ENCODE measurements at regions not wholly inside any gene's neighbourhood (a gene's known extent, or its start where the extent isn't known, plus 50 kb on each side); places are given as distances from the start of the nearest gene placed in this dataset.

GRCh38 chr17:74024871-74025531 is 178.5 kb upstream of the RPL38 start:
- H3K9me3 ChIP-seq (ENCODE audit: control insufficient read depth, low read length): no peaks in the 10 kb centered on the region
- H3K4me3 ChIP-seq (ENCODE audit: low read length): no peak overlapping the region
- no peak for DNase-seq (ENCODE audit: low read depth)
- no peaks in the 10 kb centered on the region for H3K4me1 ChIP-seq (ENCODE audit: control insufficient read depth, insufficient read depth, low read length)
- no peak overlapping the region for H3K9ac ChIP-seq (ENCODE audit: low read length)
- H3K36me3 ChIP-seq (ENCODE audit: control insufficient read depth, insufficient read depth, low read length, severe bottlenecking): no peaks in the 10 kb centered on the region
- peaks cover 43% of the 10 kb centered on the region for H3K27me3 ChIP-seq (replicated peaks; ENCODE audit: control insufficient read depth, insufficient read depth, low read length)

DNA sequence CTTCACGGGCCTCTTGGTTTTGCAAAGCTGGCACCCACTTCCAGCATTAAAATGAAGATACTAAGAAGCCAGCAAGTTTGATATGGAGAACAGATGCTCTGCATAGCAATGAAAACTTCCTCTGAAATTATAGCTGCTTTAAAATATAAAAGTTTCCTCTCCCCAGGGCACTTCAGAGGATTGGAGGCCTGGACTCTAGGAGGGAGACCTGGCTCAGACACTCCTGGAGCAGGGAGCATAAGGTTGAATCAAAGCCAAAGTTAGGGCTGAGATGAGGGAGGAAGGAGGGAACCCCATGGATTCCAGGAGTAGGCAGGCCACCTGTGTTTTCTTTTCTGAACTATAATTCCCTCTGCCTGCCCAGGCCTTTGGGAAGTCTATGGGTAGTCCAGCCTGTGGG is 176.0 kb upstream of the RPL38 start:
- Histone ChIP-seq H3K4me1 (ENCODE audit: control insufficient read depth, insufficient read depth, low read length) (no peaks in the 10 kb centered on the region), H3K27me3 (replicated peaks; ENCODE audit: control insufficient read depth, insufficient read depth, low read length) (peaks cover 60% of the 10 kb centered on the region), H3K4me3 (ENCODE audit: low read length) (no peak overlapping the region), H3K9ac (ENCODE audit: low read length) (no peak overlapping the region), H3K36me3 (ENCODE audit: control insufficient read depth, insufficient read depth, low read length, severe bottlenecking) (no peaks in the 10 kb centered on the region), H3K9me3 (ENCODE audit: control insufficient read depth, low read length) (no peaks in the 10 kb centered on the region)
- no peak for DNase-seq (ENCODE audit: low read depth)

DNA sequence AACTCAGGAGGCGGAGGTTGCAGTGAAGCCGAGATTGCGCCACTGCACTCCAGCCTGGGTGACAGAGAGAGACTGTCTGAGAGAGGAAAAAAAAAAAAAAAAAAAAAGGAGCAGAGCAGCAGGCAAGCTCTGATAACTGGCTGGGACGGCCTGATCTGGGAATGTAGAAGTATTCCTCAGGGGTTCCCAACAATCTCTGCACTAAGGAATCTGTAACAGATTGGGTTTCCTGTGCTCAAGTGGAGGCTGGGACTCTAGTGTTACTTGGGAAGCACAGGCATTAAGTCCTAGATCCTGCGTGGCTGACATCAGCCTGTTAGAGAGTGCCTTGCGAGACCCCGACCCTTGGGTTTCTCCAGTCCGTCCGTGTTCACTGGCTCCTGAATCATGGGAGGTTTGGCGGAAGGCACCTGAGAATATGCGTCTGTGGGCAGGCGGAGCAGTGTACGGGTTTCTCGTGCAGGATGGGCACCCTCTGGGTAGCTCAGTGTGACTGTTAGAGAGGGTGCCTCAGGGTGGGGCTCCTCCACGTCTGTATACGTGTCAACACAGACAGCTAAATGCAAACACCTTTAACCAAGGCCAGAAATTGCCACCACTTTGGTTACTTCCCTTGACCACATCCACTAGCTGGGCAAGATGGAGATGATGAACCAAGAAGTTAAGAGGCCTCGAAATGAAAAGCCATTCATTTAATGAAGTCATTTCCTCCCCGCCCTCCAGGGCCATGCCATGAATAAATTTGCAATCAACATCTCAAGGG is 174.9 kb upstream of the RPL38 start:
- DNase-seq (ENCODE audit: low read depth): no peak
- H3K9me3 ChIP-seq (ENCODE audit: control insufficient read depth, low read length): no peaks in the 10 kb centered on the region
- H3K27me3 ChIP-seq (replicated peaks; ENCODE audit: control insufficient read depth, insufficient read depth, low read length): peaks cover 64% of the 10 kb centered on the region
- H3K4me1 ChIP-seq (ENCODE audit: control insufficient read depth, insufficient read depth, low read length): no peaks in the 10 kb centered on the region
- no peaks in the 10 kb centered on the region for H3K36me3 ChIP-seq (ENCODE audit: control insufficient read depth, insufficient read depth, low read length, severe bottlenecking)
- H3K9ac ChIP-seq (ENCODE audit: low read length): no peak overlapping the region
- H3K4me3 ChIP-seq (ENCODE audit: low read length): no peak overlapping the region

DNA sequence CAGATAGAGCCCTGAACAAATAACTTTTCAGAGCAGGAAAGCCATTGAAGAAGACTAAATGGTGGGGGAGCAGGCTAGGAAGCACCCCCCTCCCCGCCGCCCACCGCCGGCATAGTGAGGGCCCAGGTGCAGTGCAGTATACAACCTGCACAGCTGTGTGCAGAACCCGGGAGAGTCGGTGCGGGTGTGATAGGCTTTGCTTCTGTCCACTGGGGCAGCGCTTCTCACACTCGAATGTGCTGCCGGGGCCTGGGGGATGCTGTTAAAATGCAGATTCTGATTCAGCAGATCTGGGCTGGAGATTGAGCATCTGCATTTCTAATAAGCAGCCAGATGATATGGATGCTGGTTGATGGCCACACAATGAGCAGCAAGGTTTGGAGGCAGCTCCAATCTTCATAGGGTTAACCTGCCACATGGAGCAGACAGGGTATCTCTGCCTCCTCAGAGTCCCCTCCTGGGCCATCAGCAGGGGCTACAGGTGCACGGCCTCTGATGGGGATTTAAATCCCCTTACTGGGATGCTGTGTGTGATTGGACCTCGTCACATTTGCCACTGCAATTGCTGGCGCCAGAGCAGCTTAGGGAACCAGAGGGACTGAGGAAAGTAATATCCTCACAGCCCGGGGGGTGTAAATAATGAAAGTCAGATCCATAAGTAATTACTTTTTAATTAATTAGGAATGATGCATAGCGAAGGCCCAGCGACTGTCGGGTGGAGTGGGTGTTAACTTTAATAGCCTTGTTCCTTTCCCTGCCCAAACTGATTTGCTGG is 172.0 kb upstream of the RPL38 start:
- no peak for DNase-seq (ENCODE audit: low read depth)
- Histone ChIP-seq H3K27me3 (replicated peaks; ENCODE audit: control insufficient read depth, insufficient read depth, low read length) (peaks cover 64% of the 10 kb centered on the region), H3K9ac (ENCODE audit: low read length) (no peak overlapping the region), H3K36me3 (ENCODE audit: control insufficient read depth, insufficient read depth, low read length, severe bottlenecking) (no peaks in the 10 kb centered on the region), H3K9me3 (ENCODE audit: control insufficient read depth, low read length) (no peaks in the 10 kb centered on the region), H3K4me3 (ENCODE audit: low read length) (no peak overlapping the region), H3K4me1 (ENCODE audit: control insufficient read depth, insufficient read depth, low read length) (no peaks in the 10 kb centered on the region)

DNA sequence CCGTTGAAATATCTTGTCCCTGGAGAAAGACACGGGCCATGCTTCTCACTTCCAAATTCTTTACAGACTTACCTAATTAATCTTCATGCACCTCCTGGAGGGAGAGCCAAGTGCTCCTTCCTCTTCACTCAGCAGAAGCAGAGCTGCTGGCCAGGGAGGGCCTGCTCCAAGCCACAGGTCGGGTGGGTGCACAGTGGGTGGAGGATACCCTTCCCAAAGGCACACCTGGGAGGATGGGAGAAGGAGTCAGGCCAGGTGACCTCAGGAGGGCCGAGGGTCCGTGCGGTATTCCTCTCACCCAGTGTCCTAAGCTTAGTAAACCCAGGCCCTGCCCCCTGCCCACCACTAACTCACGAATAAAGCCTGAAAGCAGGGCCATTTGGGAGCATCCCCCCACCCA is 171.3 kb upstream of the RPL38 start:
- H3K27me3 ChIP-seq (replicated peaks; ENCODE audit: control insufficient read depth, insufficient read depth, low read length): peaks cover 64% of the 10 kb centered on the region
- H3K4me1 ChIP-seq (ENCODE audit: control insufficient read depth, insufficient read depth, low read length): no peaks in the 10 kb centered on the region
- DNase-seq (ENCODE audit: low read depth): no peak
- no peaks in the 10 kb centered on the region for H3K9me3 ChIP-seq (ENCODE audit: control insufficient read depth, low read length)
- no peak overlapping the region for H3K9ac ChIP-seq (ENCODE audit: low read length)
- no peak overlapping the region for H3K4me3 ChIP-seq (ENCODE audit: low read length)
- no peaks in the 10 kb centered on the region for H3K36me3 ChIP-seq (ENCODE audit: control insufficient read depth, insufficient read depth, low read length, severe bottlenecking)

GRCh38 chr17:74037320-74037719 is 166.2 kb upstream of the RPL38 start:
- Histone ChIP-seq H3K9me3 (ENCODE audit: control insufficient read depth, low read length) (no peaks in the 10 kb centered on the region), H3K9ac (ENCODE audit: low read length) (no peak overlapping the region), H3K4me1 (ENCODE audit: control insufficient read depth, insufficient read depth, low read length) (no peaks in the 10 kb centered on the region), H3K27me3 (replicated peaks; ENCODE audit: control insufficient read depth, insufficient read depth, low read length) (peaks cover 32% of the 10 kb centered on the region), H3K36me3 (ENCODE audit: control insufficient read depth, insufficient read depth, low read length, severe bottlenecking) (no peaks in the 10 kb centered on the region), H3K4me3 (ENCODE audit: low read length) (no peak overlapping the region)
- no peak for DNase-seq (ENCODE audit: low read depth)

DNA sequence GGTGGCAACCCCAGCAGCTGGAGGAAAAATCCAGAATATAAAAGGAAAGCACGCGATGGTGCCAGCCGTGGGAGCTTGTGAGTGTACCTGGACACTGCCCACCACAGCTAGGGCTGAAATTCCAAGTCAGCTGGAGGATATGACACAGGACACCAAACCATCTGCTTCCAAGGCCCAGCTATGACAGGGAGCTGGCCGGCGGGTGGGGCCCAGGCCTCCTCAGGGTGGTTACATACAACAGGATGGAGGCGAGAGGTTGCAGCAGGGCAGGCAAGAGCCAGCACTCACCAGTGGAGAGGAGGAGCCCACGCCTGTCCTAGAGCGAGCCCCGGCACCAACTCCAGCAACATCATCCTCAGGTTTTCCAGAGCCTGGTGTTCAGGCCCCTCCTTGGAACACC is 163.2 kb upstream of the RPL38 start:
- Histone ChIP-seq H3K9ac (ENCODE audit: low read length) (no peak overlapping the region), H3K9me3 (ENCODE audit: control insufficient read depth, low read length) (no peaks in the 10 kb centered on the region), H3K4me3 (ENCODE audit: low read length) (no peak overlapping the region), H3K36me3 (ENCODE audit: control insufficient read depth, insufficient read depth, low read length, severe bottlenecking) (no peaks in the 10 kb centered on the region), H3K4me1 (ENCODE audit: control insufficient read depth, insufficient read depth, low read length) (no peaks in the 10 kb centered on the region), H3K27me3 (replicated peaks; ENCODE audit: control insufficient read depth, insufficient read depth, low read length) (peaks cover 16% of the 10 kb centered on the region)
- DNase-seq (ENCODE audit: low read depth): no peak

DNA sequence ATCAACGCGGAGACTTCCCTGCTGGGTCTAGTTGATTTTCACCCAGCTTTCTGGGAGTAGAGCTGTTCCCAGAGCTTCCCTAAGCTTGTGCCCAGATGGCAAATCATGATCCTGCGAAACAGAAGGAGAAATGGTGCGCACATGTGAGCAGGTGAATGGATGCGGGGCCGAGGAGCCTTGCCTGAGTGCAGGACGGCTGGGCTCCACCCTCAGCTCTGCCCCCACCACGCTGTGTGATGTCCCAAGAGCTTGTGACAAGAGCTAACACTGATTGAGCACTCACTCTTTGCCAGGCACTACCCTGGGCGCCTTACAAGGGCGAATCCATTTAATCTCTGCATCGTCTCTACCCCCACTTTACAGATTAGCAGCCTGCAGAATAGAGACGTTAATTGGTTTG is 162.7 kb upstream of the RPL38 start:
- Histone ChIP-seq H3K9ac (ENCODE audit: low read length) (no peak overlapping the region), H3K27me3 (replicated peaks; ENCODE audit: control insufficient read depth, insufficient read depth, low read length) (peaks cover 11% of the 10 kb centered on the region), H3K4me3 (ENCODE audit: low read length) (no peak overlapping the region), H3K4me1 (ENCODE audit: control insufficient read depth, insufficient read depth, low read length) (no peaks in the 10 kb centered on the region), H3K36me3 (ENCODE audit: control insufficient read depth, insufficient read depth, low read length, severe bottlenecking) (no peaks in the 10 kb centered on the region), H3K9me3 (ENCODE audit: control insufficient read depth, low read length) (no peaks in the 10 kb centered on the region)
- DNase-seq (ENCODE audit: low read depth): no peak

DNA sequence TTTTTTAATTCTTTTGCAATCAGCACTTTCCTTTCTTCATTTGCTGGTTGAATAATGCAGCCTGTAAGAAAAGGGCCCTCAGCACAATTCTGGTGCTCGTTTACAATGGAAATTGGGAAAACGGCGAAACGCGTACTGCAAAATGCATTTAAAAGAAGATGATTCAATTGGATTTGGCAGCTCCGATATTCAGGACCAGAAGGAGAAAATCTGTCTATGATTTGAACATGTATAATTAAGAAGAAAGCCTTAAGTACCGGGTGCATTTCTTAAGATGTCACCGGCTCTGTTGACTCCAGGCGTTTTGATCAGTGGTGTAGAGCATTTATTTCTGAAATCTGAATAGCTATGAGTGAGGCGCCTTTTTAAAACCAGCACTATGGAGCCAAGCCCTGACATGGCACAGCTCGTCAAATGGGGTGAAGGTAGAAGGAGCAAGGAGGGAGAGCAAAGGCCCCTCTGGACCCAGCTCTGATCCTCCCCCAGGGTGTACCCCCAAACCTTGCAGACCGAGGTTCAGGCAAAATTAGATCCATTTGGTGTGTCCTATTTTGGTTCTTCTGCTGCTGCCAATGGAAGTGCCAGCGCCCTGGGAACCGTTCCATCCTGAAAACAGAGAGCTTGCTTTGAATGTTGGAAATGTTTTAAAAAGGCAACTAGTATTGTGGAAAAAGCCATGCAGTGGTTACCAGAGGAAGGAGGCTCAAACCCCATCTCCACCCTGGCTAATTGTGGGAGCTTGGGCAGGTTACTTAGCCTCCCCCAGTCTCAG is 161.4 kb upstream of the RPL38 start:
- no peaks in the 10 kb centered on the region for H3K4me1 ChIP-seq (ENCODE audit: control insufficient read depth, insufficient read depth, low read length)
- no peak for DNase-seq (ENCODE audit: low read depth)
- no peak overlapping the region for H3K9ac ChIP-seq (ENCODE audit: low read length)
- H3K9me3 ChIP-seq (ENCODE audit: control insufficient read depth, low read length): no peaks in the 10 kb centered on the region
- no peaks in the 10 kb centered on the region for H3K36me3 ChIP-seq (ENCODE audit: control insufficient read depth, insufficient read depth, low read length, severe bottlenecking)
- peaks cover 14% of the 10 kb centered on the region for H3K27me3 ChIP-seq (replicated peaks; ENCODE audit: control insufficient read depth, insufficient read depth, low read length)
- no peak overlapping the region for H3K4me3 ChIP-seq (ENCODE audit: low read length)

DNA sequence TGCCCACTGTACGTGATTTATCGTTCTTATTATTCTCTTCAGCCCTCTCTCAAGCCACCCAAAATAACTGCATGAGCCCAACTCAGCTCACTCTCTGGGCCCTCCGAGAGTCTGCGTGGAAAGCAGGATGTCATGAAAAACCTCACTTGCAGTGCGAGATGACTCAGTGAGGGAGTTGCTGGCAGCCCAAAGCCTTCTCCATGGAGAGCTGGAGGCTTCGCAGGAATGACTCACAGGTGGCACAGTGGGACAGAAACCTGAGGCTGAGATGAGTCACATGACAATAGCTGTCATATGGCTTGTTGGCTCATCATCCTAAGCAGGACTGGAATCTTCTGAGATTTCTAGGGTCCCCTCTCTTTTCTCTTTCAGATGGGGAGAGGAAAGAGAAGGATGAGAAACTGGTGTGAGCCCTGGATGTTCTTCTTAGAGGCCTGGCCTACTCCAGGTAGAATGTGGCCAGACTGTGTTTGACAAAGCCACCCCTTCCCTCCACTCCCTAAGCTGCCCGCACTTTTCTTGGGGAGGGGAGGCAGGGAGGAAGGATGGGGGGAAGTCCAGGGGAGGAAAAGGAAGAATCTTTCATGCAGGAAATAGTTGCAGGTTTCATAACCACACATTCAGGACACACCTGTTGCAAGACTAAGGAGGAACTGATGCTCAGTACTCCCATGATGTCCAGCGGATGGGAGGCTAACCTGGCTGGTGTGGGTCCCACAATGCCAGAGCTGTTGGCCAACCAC is 160.6 kb upstream of the RPL38 start:
- Histone ChIP-seq H3K9ac (ENCODE audit: low read length) (no peak overlapping the region), H3K9me3 (ENCODE audit: control insufficient read depth, low read length) (no peaks in the 10 kb centered on the region), H3K4me1 (ENCODE audit: control insufficient read depth, insufficient read depth, low read length) (no peaks in the 10 kb centered on the region), H3K27me3 (replicated peaks; ENCODE audit: control insufficient read depth, insufficient read depth, low read length) (peaks cover 17% of the 10 kb centered on the region), H3K36me3 (ENCODE audit: control insufficient read depth, insufficient read depth, low read length, severe bottlenecking) (no peaks in the 10 kb centered on the region), H3K4me3 (ENCODE audit: low read length) (no peak overlapping the region)
- no peak for DNase-seq (ENCODE audit: low read depth)

All from adipocyte (in vitro differentiated cells).